ENCODE measurements at regions not wholly inside any gene's neighbourhood (a gene's known extent, or its start where the extent isn't known, plus 50 kb on each side); places are given as distances from the start of the nearest gene placed in this dataset.

DNA sequence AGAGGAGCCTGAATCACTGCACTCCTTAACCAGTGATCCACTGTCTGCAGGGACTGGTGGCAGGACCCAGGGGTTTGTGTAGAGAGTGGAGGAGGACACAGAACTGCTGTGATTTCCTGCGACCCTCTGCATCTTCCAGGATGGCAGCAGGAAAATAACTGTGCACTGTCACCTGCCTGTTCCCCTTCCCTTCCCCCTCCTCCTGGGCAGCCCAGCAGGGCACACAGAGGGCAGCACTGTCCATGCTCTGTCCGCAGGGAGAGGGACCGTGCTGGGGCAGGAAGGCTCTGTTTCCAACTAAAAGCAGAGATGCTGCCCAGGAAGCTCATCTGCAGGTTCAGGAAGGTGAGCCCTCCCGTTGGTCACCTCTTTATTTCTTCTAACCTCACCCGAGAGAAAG is 168.7 kb downstream of the ZBTB18 start:
- no peak overlapping the region for H3K4me3 Mint-ChIP-seq
- peaks cover 0 to 4% of the 10 kb centered on the region in 2 donors for H3K36me3 Mint-ChIP-seq
- peaks cover 3 to 19% (median 7%) of the 10 kb centered on the region in 3 donors for H3K27me3 Mint-ChIP-seq
- H3K4me1 Mint-ChIP-seq, result peaks cover 5 to 10% (median 5%) of the 10 kb centered on the region in 3 donors
- ATAC-seq (ENCODE audit: low read depth in 2 of 2) (no peak), DNase-seq (no peak)
- peaks cover 0 to 3% (median 0%) of the 10 kb centered on the region in 7 donors for H3K9me3 Mint-ChIP-seq
- peak overlapping the region in 1 of 6 donors; percentile 5 for H3K27ac Mint-ChIP-seq

DNA sequence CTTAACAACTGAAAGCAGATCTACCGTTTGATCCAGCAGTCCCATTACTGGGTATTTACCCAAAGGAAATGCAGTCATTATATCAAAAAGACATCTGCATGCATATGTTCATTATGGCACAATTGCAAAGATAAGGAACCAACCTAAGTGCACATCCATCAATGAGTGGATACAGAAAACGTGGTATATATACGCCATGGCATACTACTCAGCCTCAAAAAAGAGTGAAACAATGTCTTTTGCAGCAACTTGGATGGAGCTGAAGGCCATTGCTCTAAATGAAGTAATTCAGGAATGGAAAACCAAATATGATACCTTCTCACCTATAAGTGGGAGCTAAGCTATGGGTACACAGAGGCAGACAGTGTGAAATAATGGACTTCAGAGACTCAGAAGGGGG is 169.3 kb downstream of the ZBTB18 start:
- peaks cover 7 to 23% (median 8%) of the 10 kb centered on the region in 3 donors for H3K27me3 Mint-ChIP-seq
- H3K9me3 Mint-ChIP-seq, result peaks cover 0 to 4% (median 0%) of the 10 kb centered on the region in 7 donors
- no peak for ATAC-seq (ENCODE audit: low read depth in 2 of 2)
- no peak for DNase-seq
- H3K4me1 Mint-ChIP-seq, result peaks cover 8 to 14% (median 9%) of the 10 kb centered on the region in 3 donors
- H3K36me3 Mint-ChIP-seq, result peaks cover 0 to 8% of the 10 kb centered on the region in 2 donors
- H3K27ac Mint-ChIP-seq, result no peak overlapping the region
- H3K4me3 Mint-ChIP-seq, result no peak overlapping the region

DNA sequence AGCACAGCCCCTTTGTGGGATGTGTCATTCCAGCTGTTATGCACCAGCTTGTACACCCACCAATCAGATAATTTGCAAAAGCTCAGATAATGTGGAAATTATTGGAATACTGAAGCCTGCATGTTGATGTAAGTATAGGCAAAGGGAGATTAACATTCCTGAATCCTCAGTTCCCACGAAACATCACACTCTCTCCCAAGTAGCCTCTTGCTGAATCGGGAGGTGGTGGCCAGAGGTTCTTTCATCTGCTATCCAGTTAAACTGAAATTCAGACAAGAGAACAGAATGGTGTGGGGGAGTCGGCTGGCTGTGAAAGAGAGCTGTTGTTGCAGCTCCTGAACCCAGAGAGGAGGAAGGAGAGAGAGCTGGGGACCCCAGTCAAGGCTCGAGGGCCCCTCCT is 170.9 kb downstream of the ZBTB18 start:
- Mint-ChIP-seq H3K36me3 (peaks cover 0 to 8% of the 10 kb centered on the region in 2 donors), H3K27ac (no peak overlapping the region), H3K4me3 (no peak overlapping the region), H3K9me3 (peaks cover 0 to 4% (median 0%) of the 10 kb centered on the region in 7 donors), H3K27me3 (peaks cover 8 to 28% (median 13%) of the 10 kb centered on the region in 3 donors), H3K4me1 (peaks cover 8 to 14% (median 9%) of the 10 kb centered on the region in 3 donors)
- DNase-seq (no peak), ATAC-seq (ENCODE audit: low read depth in 2 of 2) (no peak)

DNA sequence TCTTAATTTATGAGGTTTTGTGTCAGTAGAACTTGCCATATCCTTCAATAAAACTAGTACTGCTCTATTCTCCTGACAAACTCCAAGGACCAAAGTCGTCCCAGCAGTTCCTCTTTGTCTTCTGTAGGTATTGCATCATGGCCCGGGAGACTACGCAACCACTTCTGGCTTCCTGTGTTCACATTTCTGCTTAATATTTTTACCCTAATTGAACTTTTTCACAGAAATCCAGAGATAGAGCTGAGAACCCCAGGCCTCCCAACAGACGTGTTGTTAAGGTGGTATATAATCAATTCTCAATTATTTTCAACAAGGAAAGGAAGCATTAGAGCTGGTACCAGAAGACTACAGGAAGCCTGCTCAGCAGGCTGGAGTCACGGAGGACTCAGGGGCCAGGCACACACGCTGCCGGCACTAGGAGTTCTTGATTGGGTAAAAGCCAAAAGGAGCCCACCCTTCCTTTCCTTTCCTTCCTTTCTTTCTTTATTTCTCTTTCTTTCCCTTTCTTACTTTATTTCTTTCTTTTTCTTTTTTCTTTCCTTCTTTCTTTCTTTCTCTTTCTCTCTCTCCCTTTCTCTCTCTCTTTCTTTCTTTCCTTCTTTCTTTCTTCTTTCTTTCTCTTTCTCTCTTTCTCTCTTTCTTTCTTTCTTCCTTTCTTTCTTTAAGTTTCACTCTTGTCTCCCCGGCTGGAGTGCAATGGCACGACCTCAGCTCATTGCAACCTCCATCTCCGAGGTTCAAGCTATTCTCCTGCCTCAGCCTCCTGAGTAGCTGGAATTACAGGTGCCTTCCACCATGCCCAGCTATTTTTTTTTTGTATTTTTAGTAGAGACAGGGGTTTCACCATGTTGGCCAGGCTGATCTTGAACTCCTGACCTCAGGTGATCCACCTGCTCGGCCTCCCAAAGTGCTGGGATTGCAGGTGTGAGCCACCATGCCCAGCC is 173.7 kb downstream of the ZBTB18 start:
- Mint-ChIP-seq H3K4me1 (peaks cover 8 to 14% (median 14%) of the 10 kb centered on the region in 3 donors), H3K4me3 (peak overlapping the region in 2 of 8 donors; percentile 9 to 35), H3K9me3 (peaks cover 0 to 4% (median 0%) of the 10 kb centered on the region in 7 donors), H3K36me3 (peaks cover 0 to 8% of the 10 kb centered on the region in 2 donors), H3K27me3 (peaks cover 14 to 31% (median 14%) of the 10 kb centered on the region in 3 donors), H3K27ac (peak overlapping the region in 3 of 6 donors; percentile 34 to 81 (median 79))
- DNase-seq (no peak), ATAC-seq (ENCODE audit: low read depth in 2 of 2) (no peak)

DNA sequence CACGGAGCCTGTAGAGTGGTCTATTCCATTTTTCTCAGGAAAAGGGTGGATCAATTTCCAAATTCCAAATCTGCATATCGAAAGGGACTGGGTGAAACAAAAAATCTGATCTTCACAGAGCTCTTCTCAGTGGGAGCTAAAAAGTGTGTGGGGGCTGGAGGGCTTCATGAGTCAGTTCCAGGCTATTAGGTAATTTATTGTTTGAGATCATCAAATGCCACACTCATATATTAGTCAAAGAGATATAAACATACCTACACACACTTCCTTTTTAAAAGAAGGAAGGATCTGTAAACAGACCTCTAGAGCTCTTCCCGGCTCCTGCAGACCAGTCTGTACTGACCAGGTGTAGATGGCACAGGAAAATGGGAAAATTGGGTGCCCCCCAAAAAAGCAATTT is 175.4 kb downstream of the ZBTB18 start:
- H3K9me3 Mint-ChIP-seq, result peaks cover 0 to 4% (median 0%) of the 10 kb centered on the region in 7 donors
- peaks cover 0 to 8% of the 10 kb centered on the region in 2 donors for H3K36me3 Mint-ChIP-seq
- H3K4me3 Mint-ChIP-seq, result peak overlapping the region in 1 of 8 donors; percentile 37
- no peak for ATAC-seq (ENCODE audit: low read depth in 2 of 2)
- peaks cover 8 to 20% (median 14%) of the 10 kb centered on the region in 3 donors for H3K4me1 Mint-ChIP-seq
- no peak for DNase-seq
- peaks cover 10 to 39% (median 23%) of the 10 kb centered on the region in 3 donors for H3K27me3 Mint-ChIP-seq
- no peak overlapping the region for H3K27ac Mint-ChIP-seq

DNA sequence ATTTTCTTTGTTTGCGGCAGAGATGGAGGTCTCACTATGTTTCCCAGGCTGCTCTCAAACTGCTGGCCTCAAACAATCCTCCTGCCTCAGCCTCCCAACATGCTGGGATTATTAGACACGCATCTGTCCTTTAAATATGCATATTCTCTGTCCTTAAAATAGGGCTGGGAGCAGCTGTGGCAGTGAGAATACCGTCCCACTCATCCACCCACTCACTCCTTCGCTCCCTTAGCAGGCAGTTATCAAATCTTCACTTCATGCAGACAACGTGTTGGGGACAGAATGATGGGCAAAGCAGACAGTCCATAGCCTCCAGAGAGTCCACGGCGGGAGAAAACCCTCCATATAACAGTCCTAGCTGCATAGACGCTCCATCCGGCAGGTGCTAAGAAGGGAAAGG is 179.4 kb downstream of the ZBTB18 start:
- Mint-ChIP-seq H3K4me1 (peaks cover 6 to 29% (median 19%) of the 10 kb centered on the region in 3 donors), H3K27me3 (peaks cover 10 to 38% (median 20%) of the 10 kb centered on the region in 3 donors), H3K9me3 (no peaks in the 10 kb centered on the region), H3K36me3 (no peaks in the 10 kb centered on the region), H3K4me3 (no peak overlapping the region), H3K27ac (peak overlapping the region in 1 of 6 donors; percentile 33)
- no peak for DNase-seq
- ATAC-seq (ENCODE audit: low read depth in 2 of 2), result no peak

DNA sequence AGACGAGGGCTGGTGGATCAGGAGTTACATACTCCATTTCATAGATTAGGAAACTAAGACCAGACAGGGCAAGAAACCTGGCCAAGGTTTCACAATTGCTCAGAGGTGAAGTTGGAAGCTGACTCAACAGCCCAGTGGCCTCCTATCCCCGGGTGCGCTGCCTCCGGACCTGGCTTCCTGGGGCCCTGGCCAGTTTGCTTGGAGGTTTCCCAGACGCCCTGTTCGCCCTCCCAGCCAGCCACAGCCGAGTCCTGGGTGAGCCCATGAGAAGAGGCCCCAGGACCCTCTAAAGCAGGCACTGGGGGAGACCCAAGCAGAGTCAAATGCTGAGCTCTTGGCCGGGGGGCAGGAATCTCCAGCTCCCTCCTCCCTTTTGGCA is 180.1 kb downstream of the ZBTB18 start:
- peak overlapping the region in 1 of 8 donors; percentile 63 for H3K4me3 Mint-ChIP-seq
- no peak for ATAC-seq (ENCODE audit: low read depth in 2 of 2)
- no peak overlapping the region for H3K27ac Mint-ChIP-seq
- no peaks in the 10 kb centered on the region for H3K36me3 Mint-ChIP-seq
- H3K27me3 Mint-ChIP-seq, result peaks cover 9 to 37% (median 20%) of the 10 kb centered on the region in 3 donors
- no peak for DNase-seq
- H3K9me3 Mint-ChIP-seq, result no peaks in the 10 kb centered on the region
- peaks cover 6 to 29% (median 19%) of the 10 kb centered on the region in 3 donors for H3K4me1 Mint-ChIP-seq

DNA sequence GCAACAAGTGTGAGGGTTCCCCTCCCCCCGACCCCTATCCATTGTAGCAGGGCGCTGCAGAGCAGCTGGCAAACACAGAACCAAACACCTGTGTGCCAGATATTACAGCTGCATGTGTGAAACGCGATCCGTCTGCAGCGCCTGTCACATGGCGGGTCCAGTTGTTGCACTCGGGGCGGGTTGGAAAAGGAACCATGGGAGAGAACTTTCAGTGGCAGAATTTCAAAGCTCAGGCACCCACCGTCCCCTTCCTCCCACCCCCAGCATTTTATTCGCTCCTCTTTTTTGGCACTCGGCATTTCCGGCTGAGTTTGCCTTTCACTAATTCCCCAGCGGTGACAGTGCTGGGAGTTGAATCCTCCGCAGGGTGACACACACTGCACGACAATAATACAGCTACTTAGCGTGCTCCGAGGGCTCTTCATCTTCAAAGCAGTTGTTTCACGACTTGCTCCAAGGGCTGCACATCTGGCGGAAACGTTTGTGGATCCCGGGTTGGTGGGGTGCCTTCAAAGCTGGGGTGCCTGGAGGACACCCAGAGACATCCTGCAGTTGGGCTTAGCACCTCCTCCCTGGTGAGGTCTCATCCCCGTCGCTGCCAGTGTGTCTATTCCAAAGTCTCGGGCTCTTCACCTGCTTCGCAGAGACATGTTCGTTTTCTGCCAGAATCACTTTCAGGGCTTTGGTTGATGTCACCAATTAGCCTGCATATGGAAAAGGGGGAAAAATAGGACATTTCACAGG is 180.7 kb downstream of the ZBTB18 start:
- no peaks in the 10 kb centered on the region for H3K9me3 Mint-ChIP-seq
- no peak for ATAC-seq (ENCODE audit: low read depth in 2 of 2)

DNA sequence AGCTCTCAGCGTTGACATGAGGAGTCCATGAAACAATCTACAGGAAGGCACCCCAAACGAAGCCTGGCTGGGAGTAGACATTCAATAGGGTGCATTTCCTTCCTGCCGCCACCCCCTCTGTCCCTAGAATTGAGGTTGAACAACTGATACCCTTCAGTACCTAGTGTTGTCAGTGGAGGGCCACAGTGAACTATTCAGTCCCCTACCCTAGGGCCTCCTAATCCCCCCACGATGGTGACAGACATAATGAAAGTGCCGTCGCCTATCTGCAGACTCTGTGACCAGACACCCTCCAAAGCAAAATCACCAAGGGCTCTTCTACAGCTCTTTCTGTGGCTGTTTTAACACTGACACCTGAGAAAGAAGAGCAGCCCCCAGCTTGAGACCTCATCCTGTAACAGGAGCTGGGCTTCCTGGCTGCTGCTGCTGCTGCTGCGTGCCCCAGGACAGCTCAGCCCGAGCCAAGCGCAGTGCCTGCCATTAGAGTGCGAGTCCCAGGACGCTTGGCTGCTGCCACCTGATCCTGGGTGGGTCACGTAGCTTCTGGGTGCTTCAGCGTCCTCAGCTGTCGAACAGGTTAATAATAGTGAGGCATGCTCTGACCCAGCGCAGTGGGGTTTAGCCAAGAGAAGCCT is 183.0 kb downstream of the ZBTB18 start:
- H3K9me3 Mint-ChIP-seq, result no peaks in the 10 kb centered on the region
- ATAC-seq (ENCODE audit: low read depth in 2 of 2), result peak in 1 of 2 donors; percentile 32
- DNase-seq, result no peak
- peaks cover 1 to 27% (median 20%) of the 10 kb centered on the region in 3 donors for H3K27me3 Mint-ChIP-seq
- no peak overlapping the region for H3K4me3 Mint-ChIP-seq
- H3K4me1 Mint-ChIP-seq, result peaks cover 6 to 36% (median 29%) of the 10 kb centered on the region in 3 donors
- no peaks in the 10 kb centered on the region for H3K36me3 Mint-ChIP-seq
- peak overlapping the region in 1 of 6 donors; percentile 52 for H3K27ac Mint-ChIP-seq

More for the DNA sequence above, 180.7 kb downstream of the ZBTB18 start:
- peaks cover 5 to 33% (median 20%) of the 10 kb centered on the region in 3 donors for H3K27me3 Mint-ChIP-seq
- H3K4me1 Mint-ChIP-seq, result peaks cover 6 to 34% (median 19%) of the 10 kb centered on the region in 3 donors
- DNase-seq, result no peak
- H3K4me3 Mint-ChIP-seq, result peak overlapping the region in 5 of 8 donors; percentile 30 to 69 (median 63)
- no peaks in the 10 kb centered on the region for H3K36me3 Mint-ChIP-seq
- H3K27ac Mint-ChIP-seq, result peak overlapping the region in 2 of 6 donors; percentile 49 to 76

DNA sequence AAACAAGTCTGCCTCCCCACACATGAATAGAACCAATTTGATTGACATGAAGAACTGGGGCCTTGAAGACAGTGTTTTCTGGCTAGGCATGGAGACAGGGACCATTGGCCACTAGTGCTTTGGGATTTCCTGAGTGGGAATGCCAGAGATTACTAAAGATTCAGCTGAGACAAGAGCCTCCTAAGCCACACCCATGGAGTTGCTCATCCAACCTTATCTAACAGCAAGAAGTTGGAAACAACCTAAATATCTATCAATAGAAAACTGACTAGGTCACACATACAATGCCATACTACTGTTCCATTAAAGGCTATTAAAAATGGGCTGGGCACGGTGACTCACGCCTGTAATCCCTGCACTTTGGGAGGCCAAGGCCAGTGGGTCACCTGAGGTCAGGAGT is 184.1 kb downstream of the ZBTB18 start:
- Mint-ChIP-seq H3K4me1 (peaks cover 9 to 31% (median 31%) of the 10 kb centered on the region in 3 donors), H3K27ac (no peak overlapping the region), H3K4me3 (no peak overlapping the region), H3K27me3 (peaks cover 0 to 18% (median 11%) of the 10 kb centered on the region in 3 donors), H3K9me3 (no peaks in the 10 kb centered on the region), H3K36me3 (no peaks in the 10 kb centered on the region)
- DNase-seq (no peak), ATAC-seq (ENCODE audit: low read depth in 2 of 2) (no peak)

DNA sequence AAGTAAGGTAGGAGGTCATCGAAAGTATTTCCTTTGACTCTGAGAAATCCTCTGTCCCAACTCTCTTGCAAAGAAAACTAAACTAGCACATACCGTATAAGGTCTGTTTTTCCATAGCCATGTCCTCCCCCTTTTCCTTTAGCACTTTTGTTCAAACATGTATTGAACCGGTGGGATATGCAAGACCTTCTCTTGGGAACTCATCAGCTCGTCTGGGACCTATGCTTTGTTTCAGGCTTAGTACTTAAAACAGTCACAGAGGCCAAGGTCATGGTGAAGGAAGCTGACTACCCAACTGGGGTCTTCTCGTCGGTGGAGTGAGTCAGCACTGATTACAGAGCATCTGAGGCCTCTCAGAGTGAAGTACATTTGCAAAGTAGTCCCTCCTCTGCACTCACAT is 185.0 kb downstream of the ZBTB18 start:
- DNase-seq (no peak), ATAC-seq (ENCODE audit: low read depth in 2 of 2) (no peak)
- H3K4me1 Mint-ChIP-seq, result peaks cover 9 to 31% (median 29%) of the 10 kb centered on the region in 3 donors
- no peaks in the 10 kb centered on the region for H3K9me3 Mint-ChIP-seq
- no peak overlapping the region for H3K27ac Mint-ChIP-seq
- H3K27me3 Mint-ChIP-seq, result peaks cover 0 to 15% (median 8%) of the 10 kb centered on the region in 3 donors
- no peak overlapping the region for H3K4me3 Mint-ChIP-seq
- H3K36me3 Mint-ChIP-seq, result no peaks in the 10 kb centered on the region

DNA sequence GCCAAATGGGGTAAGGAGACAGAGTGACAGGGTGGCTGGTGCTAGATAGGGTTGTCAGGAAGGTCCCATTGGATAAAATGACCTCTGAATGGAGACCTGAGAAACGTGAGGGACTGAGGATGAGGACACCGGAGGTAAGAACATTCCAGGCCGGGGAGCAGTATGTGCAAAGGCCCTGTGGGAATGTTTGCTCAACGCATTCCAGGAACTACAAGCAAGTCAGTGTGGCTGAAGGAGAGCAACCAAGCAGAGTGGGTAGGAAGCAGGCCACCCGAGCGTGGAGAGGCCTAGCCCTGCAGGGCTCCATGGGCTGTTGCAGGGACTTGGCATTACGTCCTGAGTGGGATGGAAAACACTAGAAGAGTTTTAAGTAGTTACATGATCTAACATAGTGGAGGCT is 185.6 kb downstream of the ZBTB18 start:
- no peak for ATAC-seq (ENCODE audit: low read depth in 2 of 2)
- Mint-ChIP-seq H3K27ac (no peak overlapping the region), H3K27me3 (peaks cover 0 to 10% (median 2%) of the 10 kb centered on the region in 3 donors)

DNA sequence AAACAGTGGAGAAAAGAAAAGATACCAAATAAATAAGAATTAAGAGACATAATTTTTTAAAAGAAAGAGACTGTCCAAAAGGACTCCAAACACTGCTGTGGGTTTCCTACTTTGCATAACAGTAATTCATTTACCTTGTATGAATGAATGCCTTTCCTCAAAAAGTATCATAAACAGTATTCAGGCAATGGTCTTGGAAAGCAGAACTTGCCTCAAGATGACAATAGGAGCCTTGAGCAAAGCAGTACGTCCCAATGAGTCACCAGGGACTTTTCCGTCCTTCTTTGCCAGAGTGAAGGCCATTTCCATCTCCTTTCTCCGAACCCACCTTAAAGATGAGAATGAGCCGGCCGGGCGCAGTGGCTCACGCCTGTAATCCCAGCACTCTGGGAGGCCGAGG is 186.4 kb downstream of the ZBTB18 start:
- H3K27me3 Mint-ChIP-seq, result peaks cover 0 to 6% (median 0%) of the 10 kb centered on the region in 3 donors
- H3K9me3 Mint-ChIP-seq, result no peaks in the 10 kb centered on the region
- no peak overlapping the region for H3K27ac Mint-ChIP-seq
- ATAC-seq (ENCODE audit: low read depth in 2 of 2), result no peak
- no peak for DNase-seq
- peaks cover 10 to 24% (median 17%) of the 10 kb centered on the region in 3 donors for H3K4me1 Mint-ChIP-seq
- H3K4me3 Mint-ChIP-seq, result no peak overlapping the region
- no peaks in the 10 kb centered on the region for H3K36me3 Mint-ChIP-seq

More for the DNA sequence above, 185.6 kb downstream of the ZBTB18 start:
- H3K4me3 Mint-ChIP-seq, result no peak overlapping the region
- no peaks in the 10 kb centered on the region for H3K36me3 Mint-ChIP-seq
- no peaks in the 10 kb centered on the region for H3K9me3 Mint-ChIP-seq
- H3K4me1 Mint-ChIP-seq, result peaks cover 9 to 28% (median 23%) of the 10 kb centered on the region in 3 donors
- no peak for DNase-seq

Data from naive B cell (primary cell).